ENCODE measurements at regions not wholly inside any gene's neighbourhood (a gene's known extent, or its start where the extent isn't known, plus 50 kb on each side); places are given as distances from the start of the nearest gene placed in this dataset.

GRCh38 chr12:65643171-65643570 lies 181.1 kb upstream of the HMGA2 start:
- ATAC-seq (replicated peaks in 1 of 2) (no peak), DNase-seq (no peak)
- H3K27ac Mint-ChIP-seq, result no peak overlapping the region
- peaks cover 2 to 4% of the 10 kb centered on the region in 2 donors for H3K9me3 Mint-ChIP-seq
- peaks cover 53% of the 10 kb centered on the region for H3K27me3 Mint-ChIP-seq (ENCODE audit: low read depth)
- H3K4me1 Mint-ChIP-seq (ENCODE audit: low read depth), result no peaks in the 10 kb centered on the region
- peaks cover 0 to 1% of the 10 kb centered on the region in 2 donors for H3K36me3 Mint-ChIP-seq (ENCODE audit: insufficient read depth in 2 of 2)
- no peak overlapping the region for H3K4me3 Mint-ChIP-seq

GRCh38 chr12:65643595-65644386 lies 180.5 kb upstream of the HMGA2 start:
- ATAC-seq (replicated peaks in 1 of 2), result no peak
- H3K4me3 Mint-ChIP-seq, result no peak overlapping the region
- peaks cover 0 to 1% of the 10 kb centered on the region in 2 donors for H3K36me3 Mint-ChIP-seq (ENCODE audit: insufficient read depth in 2 of 2)
- H3K27ac Mint-ChIP-seq, result no peak overlapping the region
- DNase-seq, result no peak
- no peaks in the 10 kb centered on the region for H3K4me1 Mint-ChIP-seq (ENCODE audit: low read depth)
- peaks cover 58% of the 10 kb centered on the region for H3K27me3 Mint-ChIP-seq (ENCODE audit: low read depth)
- peaks cover 2 to 4% of the 10 kb centered on the region in 2 donors for H3K9me3 Mint-ChIP-seq

- H3K36me3 Mint-ChIP-seq (ENCODE audit: insufficient read depth in 2 of 2), result peaks cover 2 to 3% of the 10 kb centered on the region in 2 donors
- no peak overlapping the region for H3K27ac Mint-ChIP-seq
- peaks cover 60% of the 10 kb centered on the region for H3K27me3 Mint-ChIP-seq (ENCODE audit: low read depth)
- no peak for ATAC-seq (replicated peaks in 1 of 2)
- H3K9me3 Mint-ChIP-seq, result peaks cover 4 to 7% of the 10 kb centered on the region in 2 donors
- no peak overlapping the region for H3K4me3 Mint-ChIP-seq
- no peaks in the 10 kb centered on the region for H3K4me1 Mint-ChIP-seq (ENCODE audit: low read depth)
- no peak for DNase-seq
Observed at GRCh38 chr12:65646127-65646643, 178.1 kb upstream of the HMGA2 start.

- Mint-ChIP-seq H3K27ac (no peak overlapping the region), H3K9me3 (peaks cover 0 to 8% of the 10 kb centered on the region in 2 donors), H3K4me1 (ENCODE audit: low read depth) (no peaks in the 10 kb centered on the region), H3K4me3 (no peak overlapping the region), H3K36me3 (ENCODE audit: insufficient read depth in 2 of 2) (peaks cover 3 to 10% of the 10 kb centered on the region in 2 donors), H3K27me3 (ENCODE audit: low read depth) (peaks cover 55% of the 10 kb centered on the region)
- DNase-seq (no peak), ATAC-seq (replicated peaks in 1 of 2) (no peak)
Observed at GRCh38 chr12:65647074-65647473, 177.2 kb upstream of the HMGA2 start.

GRCh38 chr12:65648461-65648860 lies 175.8 kb upstream of the HMGA2 start:
- Mint-ChIP-seq H3K36me3 (ENCODE audit: insufficient read depth in 2 of 2) (peaks cover 3 to 12% of the 10 kb centered on the region in 2 donors), H3K4me1 (ENCODE audit: low read depth) (no peaks in the 10 kb centered on the region), H3K9me3 (peaks cover 0 to 9% of the 10 kb centered on the region in 2 donors), H3K27me3 (ENCODE audit: low read depth) (peaks cover 58% of the 10 kb centered on the region), H3K4me3 (no peak overlapping the region), H3K27ac (no peak overlapping the region)
- no peak for ATAC-seq (replicated peaks in 1 of 2)
- no peak for DNase-seq

- H3K27me3 Mint-ChIP-seq (ENCODE audit: low read depth), result peaks cover 58% of the 10 kb centered on the region
- ATAC-seq (replicated peaks in 1 of 2) (no peak), DNase-seq (no peak)
- H3K27ac Mint-ChIP-seq, result no peak overlapping the region
- H3K9me3 Mint-ChIP-seq, result peaks cover 0 to 9% of the 10 kb centered on the region in 2 donors
- no peak overlapping the region for H3K4me3 Mint-ChIP-seq
- peaks cover 3 to 12% of the 10 kb centered on the region in 2 donors for H3K36me3 Mint-ChIP-seq (ENCODE audit: insufficient read depth in 2 of 2)
- no peaks in the 10 kb centered on the region for H3K4me1 Mint-ChIP-seq (ENCODE audit: low read depth)
Observed at GRCh38 chr12:65649126-65649525, 175.2 kb upstream of the HMGA2 start.

- no peak overlapping the region for H3K4me3 Mint-ChIP-seq
- H3K27ac Mint-ChIP-seq, result no peak overlapping the region
- ATAC-seq (replicated peaks in 1 of 2) (no peak), DNase-seq (no peak)
- peaks cover 0 to 9% of the 10 kb centered on the region in 2 donors for H3K9me3 Mint-ChIP-seq
- peaks cover 4% of the 10 kb centered on the region for H3K4me1 Mint-ChIP-seq (ENCODE audit: low read depth)
- peaks cover 76% of the 10 kb centered on the region for H3K27me3 Mint-ChIP-seq (ENCODE audit: low read depth)
- H3K36me3 Mint-ChIP-seq (ENCODE audit: insufficient read depth in 2 of 2), result peaks cover 3 to 12% of the 10 kb centered on the region in 2 donors
Observed at GRCh38 chr12:65651060-65651459, 173.2 kb upstream of the HMGA2 start.

GRCh38 chr12:65653321-65653720 lies 171.0 kb upstream of the HMGA2 start:
- Mint-ChIP-seq H3K4me1 (ENCODE audit: low read depth) (peaks cover 27% of the 10 kb centered on the region), H3K27ac (no peak overlapping the region)
- ATAC-seq (replicated peaks in 1 of 2), result no peak

GRCh38 chr12:65653946-65654629 lies 170.2 kb upstream of the HMGA2 start:
- H3K27me3 Mint-ChIP-seq (ENCODE audit: low read depth), result peaks cover 83% of the 10 kb centered on the region
- no peak overlapping the region for H3K4me3 Mint-ChIP-seq
- peaks cover 30% of the 10 kb centered on the region for H3K4me1 Mint-ChIP-seq (ENCODE audit: low read depth)
- ATAC-seq (replicated peaks in 1 of 2) (no peak), DNase-seq (no peak)
- no peak overlapping the region for H3K27ac Mint-ChIP-seq
- peaks cover 3 to 13% of the 10 kb centered on the region in 2 donors for H3K36me3 Mint-ChIP-seq (ENCODE audit: insufficient read depth in 2 of 2)
- peaks cover 0 to 13% of the 10 kb centered on the region in 2 donors for H3K9me3 Mint-ChIP-seq

More at GRCh38 chr12:65653321-65653720, 171.0 kb upstream of the HMGA2 start:
- no peak for DNase-seq
- H3K9me3 Mint-ChIP-seq, result peaks cover 0 to 9% of the 10 kb centered on the region in 2 donors
- no peak overlapping the region for H3K4me3 Mint-ChIP-seq
- peaks cover 3 to 12% of the 10 kb centered on the region in 2 donors for H3K36me3 Mint-ChIP-seq (ENCODE audit: insufficient read depth in 2 of 2)
- peaks cover 82% of the 10 kb centered on the region for H3K27me3 Mint-ChIP-seq (ENCODE audit: low read depth)

GRCh38 chr12:65655074-65655493 lies 169.2 kb upstream of the HMGA2 start:
- ATAC-seq (replicated peaks in 1 of 2) (no peak), DNase-seq (no peak)
- Mint-ChIP-seq H3K27ac (no peak overlapping the region), H3K36me3 (ENCODE audit: insufficient read depth in 2 of 2) (peaks cover 3 to 17% of the 10 kb centered on the region in 2 donors), H3K4me1 (ENCODE audit: low read depth) (peaks cover 30% of the 10 kb centered on the region), H3K27me3 (ENCODE audit: low read depth) (peaks cover 83% of the 10 kb centered on the region), H3K9me3 (peaks cover 0 to 12% of the 10 kb centered on the region in 2 donors), H3K4me3 (no peak overlapping the region)

- H3K4me1 Mint-ChIP-seq (ENCODE audit: low read depth), result peaks cover 30% of the 10 kb centered on the region
Observed at GRCh38 chr12:65656156-65656882, 168.0 kb upstream of the HMGA2 start.

GRCh38 chr12:65656891-65657351 lies 167.4 kb upstream of the HMGA2 start:
- Mint-ChIP-seq H3K27ac (peak overlapping the region; percentile 68), H3K27me3 (ENCODE audit: low read depth) (peaks cover 85% of the 10 kb centered on the region), H3K36me3 (ENCODE audit: insufficient read depth in 2 of 2) (peaks cover 0 to 8% of the 10 kb centered on the region in 2 donors), H3K4me1 (ENCODE audit: low read depth) (peaks cover 30% of the 10 kb centered on the region), H3K4me3 (no peak overlapping the region), H3K9me3 (peaks cover 0 to 9% of the 10 kb centered on the region in 2 donors)
- ATAC-seq (replicated peaks in 1 of 2), result peak; percentile 93 to 94
- peak; percentile 19 to 36 for DNase-seq

More at GRCh38 chr12:65656156-65656882, 168.0 kb upstream of the HMGA2 start:
- H3K27ac Mint-ChIP-seq, result peak overlapping the region; percentile 68
- DNase-seq (no peak), ATAC-seq (replicated peaks in 1 of 2) (no peak)
- H3K9me3 Mint-ChIP-seq, result peaks cover 0 to 9% of the 10 kb centered on the region in 2 donors
- H3K27me3 Mint-ChIP-seq (ENCODE audit: low read depth), result peaks cover 87% of the 10 kb centered on the region
- H3K36me3 Mint-ChIP-seq (ENCODE audit: insufficient read depth in 2 of 2), result peaks cover 0 to 14% of the 10 kb centered on the region in 2 donors
- H3K4me3 Mint-ChIP-seq, result peak overlapping the region in 1 of 2 donors; percentile 62
